SJCRH30 (cell line): ENCODE measurements at regions not wholly inside any gene's neighbourhood (a gene's known extent, or its start where the extent isn't known, plus 50 kb on each side); places are given as distances from the start of the nearest gene placed in this dataset.

Source experiments
- DNase-seq, 2 experiments: peaks; one replicate each; pipeline ENCODE4 v3.0.0-alpha.2; 2015 to 2020
- H3K27ac ChIP-seq: fragments of 250-450 bp; sonication (Bioruptor Pico); 2 replicates; pipeline ENCODE4 v1.5.1; 2020; ENCODE audit warnings: mild to moderate bottlenecking, moderate library complexity
- H3K27me3 ChIP-seq: fragments of 250-450 bp; sonication (Bioruptor Pico); 2 replicates; pipeline ENCODE4 v1.5.1; 2020; ENCODE audit warnings: mild to moderate bottlenecking, moderate library complexity
- H3K36me3 ChIP-seq: fragments of 250-450 bp; sonication (Bioruptor Pico); 2 replicates; pipeline ENCODE4 v1.5.1; 2020; ENCODE audit warnings: mild to moderate bottlenecking, moderate library complexity
- H3K4me1 ChIP-seq: fragments of 250-450 bp; sonication (Bioruptor Pico); 2 replicates; pipeline ENCODE4 v1.5.1; 2020; ENCODE audit warnings: mild to moderate bottlenecking, moderate library complexity
- H3K4me3 ChIP-seq: fragments of 250-450 bp; sonication (Bioruptor Pico); 2 replicates; pipeline ENCODE4 v1.5.1; 2020; ENCODE audit warnings: mild to moderate bottlenecking, moderate library complexity
- H3K9me3 ChIP-seq: fragments of 250-450 bp; sonication (Bioruptor Pico); replicated peaks from 2 replicates; pipeline ENCODE4 v1.5.1; 2020; ENCODE audit warnings: mild to moderate bottlenecking, moderate library complexity

GRCh38 chr4:173584506-173584905 is 54.5 kb upstream of the HAND2 start:
- H3K36me3 ChIP-seq = no peaks in the 10 kb centered on the region
- H3K9me3 ChIP-seq = no peaks in the 10 kb centered on the region
- H3K4me3 ChIP-seq = no peak overlapping the region
- no peaks in the 10 kb centered on the region for H3K27me3 ChIP-seq
- H3K27ac ChIP-seq = no peak overlapping the region
- no peak for DNase-seq
- no peaks in the 10 kb centered on the region for H3K4me1 ChIP-seq
